Skin epidermis (tissue), 12 donors: ENCODE measurements at regions not wholly inside any gene's neighbourhood (a gene's known extent, or its start where the extent isn't known, plus 50 kb on each side); places are given as distances from the start of the nearest gene placed in this dataset.
A peak's percentile ranks its signal among the peaks of the same experiment; 100 is the strongest.

ENCODE experiments used
- H3K27ac ChIP-seq, 21 experiments: fragments of 200-600 bp; sonication (generic) in 11 of 21; one replicate each; pipeline ENCODE4 v1.5.0; 2020; ENCODE audit warnings: mild to moderate bottlenecking in 3 of 21, inconsistent platforms in 2 of 21, moderate library complexity in 2 of 21
- H3K4me3 ChIP-seq, 7 experiments: fragments of 200-600 bp; sonication (generic) in 2 of 7; one replicate each; pipeline ENCODE4 v1.5.0; 2020; ENCODE audit warnings: inconsistent platforms in 2 of 7, mild to moderate bottlenecking in 2 of 7, moderate library complexity in 1 of 7

GRCh38 chr21:38894899-38895298, 89.2 kb downstream of the ETS2 start:
- Histone ChIP-seq H3K27ac (no peak overlapping the region), H3K4me3 (no peak overlapping the region)

DNA sequence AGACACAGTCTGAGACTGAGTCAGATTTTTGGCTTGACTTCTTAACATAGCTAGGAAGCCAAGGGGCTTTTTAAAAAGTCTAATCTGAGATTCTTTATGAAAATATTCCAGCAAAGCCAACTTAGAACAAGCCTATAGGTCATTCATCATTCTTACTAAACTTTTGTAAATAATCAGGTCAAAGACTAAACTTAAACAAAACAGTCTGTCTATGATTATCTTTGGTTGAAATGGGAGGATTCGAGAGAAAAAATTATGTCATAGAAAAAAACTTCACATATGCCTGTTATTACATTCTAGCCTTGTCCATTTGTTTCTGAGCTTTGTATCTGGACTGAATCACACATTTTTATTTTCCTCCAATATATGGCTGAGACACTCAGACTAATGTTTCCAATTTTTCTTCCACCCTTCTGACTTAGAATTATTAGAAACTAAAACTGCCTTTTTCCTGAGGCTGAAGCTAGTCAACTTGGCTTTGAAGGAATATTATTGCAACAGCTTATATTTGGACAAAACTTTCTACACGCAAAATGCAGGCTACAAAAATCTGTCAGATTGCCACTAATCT, 83.3 kb downstream of the ETS2 start:
- Histone ChIP-seq H3K4me3 (no peak overlapping the region), H3K27ac (peak overlapping the region in 7 of 21 experiments; percentile 31 to 66 (median 57))

- Histone ChIP-seq H3K4me3 (no peak overlapping the region), H3K27ac (no peak overlapping the region)
Measured at GRCh38 chr21:38887749-38888148, 82.0 kb downstream of the ETS2 start.

DNA sequence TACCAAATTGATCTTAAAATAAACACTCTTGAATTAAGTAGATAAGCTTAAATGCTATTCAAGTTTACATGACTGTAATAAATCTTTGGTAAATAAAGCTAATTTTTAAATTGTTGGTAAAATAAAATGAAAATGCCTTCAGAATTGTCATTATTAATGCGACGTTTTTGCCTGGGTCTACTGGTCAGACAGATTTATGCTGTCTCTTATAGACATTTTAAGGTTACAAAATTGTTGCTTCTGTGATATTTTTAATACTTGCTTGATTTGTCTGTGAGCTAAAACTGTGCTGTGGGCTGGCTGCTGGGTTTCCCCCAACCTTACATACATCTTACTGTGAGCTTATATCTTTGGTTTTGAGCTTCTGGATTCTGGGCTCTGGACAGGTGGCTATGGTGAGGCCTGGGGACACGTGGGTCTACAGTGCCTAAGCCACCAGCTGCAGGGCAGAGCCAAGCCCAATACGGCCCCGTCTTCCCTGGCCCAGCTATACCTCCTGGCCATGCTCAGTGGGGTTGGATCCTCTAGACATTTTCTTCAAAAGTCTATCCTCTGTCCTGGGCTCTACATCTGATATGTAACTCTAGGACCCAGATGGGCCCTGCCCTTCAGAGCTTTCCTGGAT, 81.4 kb downstream of the ETS2 start:
- Histone ChIP-seq H3K4me3 (no peak overlapping the region), H3K27ac (no peak overlapping the region)

GRCh38 chr21:38885909-38886308, 80.2 kb downstream of the ETS2 start:
- Histone ChIP-seq H3K4me3 (no peak overlapping the region), H3K27ac (no peak overlapping the region)

GRCh38 chr21:38884440-38884839, 78.7 kb downstream of the ETS2 start:
- no peak overlapping the region for H3K4me3 ChIP-seq
- no peak overlapping the region for H3K27ac ChIP-seq

DNA sequence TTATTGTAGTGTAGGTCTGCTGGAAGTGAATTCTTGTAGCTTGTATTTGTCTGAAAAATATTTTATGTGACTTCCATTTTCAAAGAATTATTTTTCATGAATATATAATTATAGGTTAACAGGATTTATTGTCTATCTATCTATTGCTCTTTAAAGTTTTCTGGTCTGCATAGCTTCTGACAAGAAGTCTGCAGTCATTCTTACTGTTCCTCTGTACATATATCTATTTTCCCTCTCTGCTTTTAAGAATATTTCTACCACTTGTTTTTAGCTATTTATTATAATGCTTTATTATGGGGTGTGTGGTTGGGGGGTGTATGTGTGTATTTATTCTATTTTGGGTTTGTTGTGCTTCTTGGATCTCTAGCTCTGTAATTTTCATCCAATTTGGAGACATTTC, 77.4 kb downstream of the ETS2 start:
- Histone ChIP-seq H3K4me3 (no peak overlapping the region), H3K27ac (no peak overlapping the region)

DNA sequence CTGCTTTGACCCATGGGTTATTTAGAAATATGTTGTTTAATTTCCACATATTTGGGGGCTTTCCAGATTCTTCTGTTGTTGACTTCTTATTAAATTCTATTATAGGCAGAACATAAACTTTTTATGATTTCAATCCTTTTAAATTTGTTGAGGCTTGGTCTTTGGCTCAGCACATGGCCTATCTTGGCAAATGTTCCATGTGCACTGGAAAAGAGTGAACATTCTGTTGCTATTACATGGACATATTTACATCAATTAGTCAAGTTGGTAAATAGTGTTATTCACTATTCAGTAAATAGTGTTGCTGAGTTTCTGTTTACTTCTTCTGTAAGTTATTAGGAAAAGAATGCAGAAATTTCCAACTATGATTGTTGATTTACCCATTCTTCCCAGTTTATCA, 75.4 kb downstream of the ETS2 start:
- Histone ChIP-seq H3K4me3 (no peak overlapping the region), H3K27ac (no peak overlapping the region)

DNA sequence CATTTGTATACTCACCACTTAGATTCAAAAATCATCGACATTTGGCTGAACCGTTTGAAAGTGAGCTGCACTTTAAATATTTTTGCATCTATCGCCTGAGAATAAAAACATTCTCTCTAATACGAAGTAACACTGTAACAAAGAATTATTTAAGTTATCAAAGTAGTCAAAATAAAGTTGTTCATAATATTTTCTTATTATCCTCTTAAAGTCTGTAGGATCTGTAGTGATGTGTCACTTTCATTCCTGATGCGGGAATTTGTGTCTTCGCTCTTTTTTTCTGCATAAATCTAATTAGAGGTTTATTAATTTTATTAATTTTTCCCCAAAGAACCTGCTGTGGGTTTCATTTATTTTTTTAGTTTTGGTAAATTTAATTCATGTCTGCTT, 74.8 kb downstream of the ETS2 start:
- H3K27ac ChIP-seq, result no peak overlapping the region
- no peak overlapping the region for H3K4me3 ChIP-seq

GRCh38 chr21:38879912-38880576, 74.3 kb downstream of the ETS2 start:
- Histone ChIP-seq H3K4me3 (no peak overlapping the region), H3K27ac (no peak overlapping the region)

GRCh38 chr21:38878379-38879179, 72.8 kb downstream of the ETS2 start:
- no peak overlapping the region for H3K27ac ChIP-seq
- H3K4me3 ChIP-seq, result no peak overlapping the region

DNA sequence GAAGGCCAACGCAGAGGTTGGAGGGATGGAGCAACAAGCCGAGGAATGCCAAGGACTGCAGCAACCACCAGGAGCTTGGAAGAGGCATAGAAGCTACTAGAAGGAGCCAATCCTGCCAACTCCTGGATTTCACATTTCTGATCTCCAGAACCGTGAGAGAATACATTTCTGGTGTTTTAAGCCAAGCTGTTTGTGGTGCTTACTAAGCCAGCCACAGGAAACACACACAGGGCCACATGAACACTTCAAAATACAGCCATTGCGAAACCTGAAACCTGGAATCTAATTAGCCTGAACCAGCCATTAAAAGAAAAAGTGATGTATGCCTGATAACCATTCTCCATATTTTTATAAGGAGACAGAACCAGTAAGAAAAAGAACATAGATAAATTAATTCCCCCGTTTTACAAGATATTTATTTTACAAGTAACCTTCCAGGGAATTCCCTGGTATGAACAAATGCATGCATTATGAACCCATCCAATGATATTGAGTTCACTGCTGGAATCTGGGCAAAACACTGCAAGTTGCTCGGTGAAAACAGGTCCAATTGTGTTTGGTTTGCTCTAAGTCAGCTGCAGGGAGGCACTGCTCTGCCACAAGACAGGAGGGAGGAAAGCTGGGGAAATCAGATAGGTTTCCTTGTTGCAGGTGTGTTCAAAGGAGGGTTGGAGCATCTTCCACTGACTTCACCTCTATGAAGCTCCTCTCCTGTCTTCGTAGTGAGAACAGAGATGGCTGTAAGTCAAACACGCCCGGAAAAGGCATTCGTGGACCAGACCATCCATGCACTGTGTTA, 70.2 kb downstream of the ETS2 start:
- Histone ChIP-seq H3K27ac (no peak overlapping the region), H3K4me3 (no peak overlapping the region)
